ENCODE measurements at regions not wholly inside any gene's neighbourhood (a gene's known extent, or its start where the extent isn't known, plus 50 kb on each side); places are given as distances from the start of the nearest gene placed in this dataset.

DNA sequence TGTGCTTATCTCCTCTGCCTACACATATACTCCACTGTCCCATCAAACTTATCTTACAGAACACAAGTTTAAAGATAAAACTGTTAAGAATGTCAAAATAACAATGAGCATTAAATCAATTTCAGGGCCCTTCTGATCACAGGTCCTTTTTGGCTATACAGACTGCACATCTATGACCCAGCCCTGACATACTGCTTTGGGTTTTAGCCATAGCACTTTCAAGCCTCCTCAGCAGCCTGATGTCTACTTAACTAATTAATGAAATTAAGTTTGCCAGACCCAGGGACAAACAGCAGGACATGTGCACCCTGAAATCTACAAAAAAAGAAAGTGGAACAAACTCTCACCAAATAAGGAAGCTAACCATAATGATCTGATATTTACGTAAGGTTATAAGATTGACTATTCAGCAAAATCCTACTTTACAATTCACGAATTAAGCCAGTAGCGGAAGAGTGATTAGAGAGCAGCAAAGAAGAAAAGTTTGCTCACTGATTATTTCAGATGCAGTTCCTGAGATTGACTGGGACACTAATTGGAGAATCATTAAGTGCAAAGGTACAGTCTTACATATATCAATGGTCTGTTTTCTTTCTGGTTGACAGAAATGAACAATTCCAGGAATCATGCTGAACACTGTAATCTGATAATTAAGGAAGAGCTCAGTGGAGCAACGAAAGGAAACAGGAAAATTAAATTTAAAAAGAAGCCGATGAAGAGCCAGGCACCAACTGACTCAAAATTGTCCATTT lies 669.3 kb upstream of the LRRN3 start:
- TF ChIP-seq POLR2A (IDR thresholded peaks at IDR 0.05) = no peak
- TF ChIP-seq CTCF (IDR thresholded peaks at IDR 0.05) = no peak

All from body of pancreas (tissue), 4 donors.